MCF 10A (cell line): ENCODE measurements at regions not wholly inside any gene's neighbourhood (a gene's known extent, or its start where the extent isn't known, plus 50 kb on each side); places are given as distances from the start of the nearest gene placed in this dataset.

ENCODE experiments used
- BruUV-seq: library from RNA; stranded (reverse); fragments of 400-500 nt; replicated peaks from 2 replicates; lab custom pipeline; 2021; lab: Mats Ljungman, UMichigan
- CTCF ChIA-PET: fragments of 300-600 bp; sonication (Branson Sonifier 250); formaldehyde crosslinking; extraction: SDS; loops from one replicate; lab custom pipeline; 2021; ENCODE audit warnings: antibody characterized with exemption, inconsistent platforms; lab: Yijun Ruan, JAX
- POLR2A ChIA-PET: fragments of 300-600, 350-650 bp; sonication (Branson Sonifier 250); formaldehyde crosslinking; extraction: SDS; loops from one replicate; lab custom pipeline; 2020; ENCODE audit warnings: antibody characterized with exemption, inconsistent platforms; lab: Yijun Ruan, JAX
- DNase-seq: peaks from one replicate; pipeline ENCODE4 v3.0.0-alpha.2; 2018; ENCODE audit not compliant: unreplicated experiment
- H3K27ac Mint-ChIP-seq: one replicate; pipeline ENCODE4 v1.8.0; 2022; ENCODE audit warnings: mild to moderate bottlenecking, low read depth, mixed read lengths; ENCODE audit not compliant: unreplicated experiment
- H3K27me3 Mint-ChIP-seq: one replicate; pipeline ENCODE4 v1.8.0; 2022; ENCODE audit warnings: mixed read lengths; ENCODE audit not compliant: insufficient read depth, unreplicated experiment
- H3K36me3 Mint-ChIP-seq: one replicate; pipeline ENCODE4 v1.8.0; 2022; ENCODE audit warnings: mild to moderate bottlenecking, moderate library complexity, mixed read lengths; ENCODE audit not compliant: insufficient read depth, unreplicated experiment
- H3K4me1 Mint-ChIP-seq: one replicate; pipeline ENCODE4 v1.8.0; 2022; ENCODE audit warnings: mixed read lengths; ENCODE audit not compliant: insufficient read depth, unreplicated experiment
- H3K4me3 Mint-ChIP-seq: one replicate; pipeline ENCODE4 v1.8.0; 2022; ENCODE audit warnings: mild to moderate bottlenecking, moderate library complexity, mixed read lengths; ENCODE audit not compliant: unreplicated experiment
- H3K9me3 Mint-ChIP-seq: one replicate; pipeline ENCODE4 v1.8.0; 2022; ENCODE audit warnings: mixed read lengths; ENCODE audit not compliant: unreplicated experiment
- CTCF ChIP-seq: fragments of 200-600 bp; IDR thresholded peaks from one replicate; pipeline ENCODE4 v1.8.0; 2022; ENCODE audit warnings: antibody characterized with exemption, mild to moderate bottlenecking; ENCODE audit not compliant: unreplicated experiment
- intact Hi-C: fragments of 100-400 bp; cut with micrococcal nuclease; formaldehyde crosslinking; loops from 2 replicates; pipeline ENCODE4 v1.14.1; 2022

GRCh38 chr11:104254347-104254746, 90.4 kb upstream of the PDGFD start:
- no peak overlapping the region for H3K4me3 Mint-ChIP-seq
- intact Hi-C loops: no loop called here
- ChIA-PET POLR2A (interaction anchor here (0.6 to 0.8 kb wide), 2 partner anchors 91 to 1055 kb away, joined by 3 to 4 read pairs; no protein-coding TSS in a partner anchor), CTCF (interaction anchor here (0.6 to 1.3 kb wide), 6 partner anchors 9 to 1581 kb away, joined by 3 to 7 read pairs (median 3); no protein-coding TSS in a partner anchor)
- TF ChIP-seq CTCF: peak; percentile 58
- no peaks in the 10 kb centered on the region for H3K36me3 Mint-ChIP-seq
- no peak overlapping the region for H3K27ac Mint-ChIP-seq
- H3K4me1 Mint-ChIP-seq: no peaks in the 10 kb centered on the region
- DNase-seq: peak; percentile 77
- no peaks in the 10 kb centered on the region for H3K9me3 Mint-ChIP-seq
- no TSS peak for BruUV-seq
- no peaks in the 10 kb centered on the region for H3K27me3 Mint-ChIP-seq

GRCh38 chr11:104246590-104246989, 82.6 kb upstream of the PDGFD start:
- ChIA-PET CTCF (no interaction called here), POLR2A (no interaction called here)
- Mint-ChIP-seq H3K27me3 (no peaks in the 10 kb centered on the region), H3K4me1 (no peaks in the 10 kb centered on the region), H3K4me3 (no peak overlapping the region), H3K36me3 (no peaks in the 10 kb centered on the region), H3K9me3 (no peaks in the 10 kb centered on the region), H3K27ac (no peak overlapping the region)
- intact Hi-C loops: no loop called here
- no peak for DNase-seq
- BruUV-seq: no TSS peak
- TF ChIP-seq CTCF: no peak

GRCh38 chr11:104238916-104239315, 75.0 kb upstream of the PDGFD start:
- no peak overlapping the region for H3K27ac Mint-ChIP-seq
- DNase-seq: no peak
- H3K9me3 Mint-ChIP-seq: no peaks in the 10 kb centered on the region
- no peak for TF ChIP-seq CTCF
- no TSS peak for BruUV-seq
- ChIA-PET POLR2A (no interaction called here), CTCF (no interaction called here)
- H3K4me1 Mint-ChIP-seq: no peaks in the 10 kb centered on the region
- no peaks in the 10 kb centered on the region for H3K27me3 Mint-ChIP-seq
- intact Hi-C loops: no loop called here
- H3K4me3 Mint-ChIP-seq: no peak overlapping the region
- no peaks in the 10 kb centered on the region for H3K36me3 Mint-ChIP-seq

- CTCF ChIA-PET: interaction anchor here (0.7 kb wide), 1 partner anchor 602 kb away, joined by 3 read pairs; no protein-coding TSS in a partner anchor
- DNase-seq: no peak
- POLR2A ChIA-PET: no interaction called here
- H3K4me3 Mint-ChIP-seq: no peak overlapping the region
- no peaks in the 10 kb centered on the region for H3K36me3 Mint-ChIP-seq
- TF ChIP-seq CTCF: no peak
- H3K27ac Mint-ChIP-seq: no peak overlapping the region
- intact Hi-C loops: no loop called here
- H3K27me3 Mint-ChIP-seq: no peaks in the 10 kb centered on the region
- H3K9me3 Mint-ChIP-seq: no peaks in the 10 kb centered on the region
- H3K4me1 Mint-ChIP-seq: no peaks in the 10 kb centered on the region
- BruUV-seq: no TSS peak
Observed at GRCh38 chr11:104225047-104225446, 61.1 kb upstream of the PDGFD start.
